ENCODE measurements at regions not wholly inside any gene's neighbourhood (a gene's known extent, or its start where the extent isn't known, plus 50 kb on each side); places are given as distances from the start of the nearest gene placed in this dataset.

DNA sequence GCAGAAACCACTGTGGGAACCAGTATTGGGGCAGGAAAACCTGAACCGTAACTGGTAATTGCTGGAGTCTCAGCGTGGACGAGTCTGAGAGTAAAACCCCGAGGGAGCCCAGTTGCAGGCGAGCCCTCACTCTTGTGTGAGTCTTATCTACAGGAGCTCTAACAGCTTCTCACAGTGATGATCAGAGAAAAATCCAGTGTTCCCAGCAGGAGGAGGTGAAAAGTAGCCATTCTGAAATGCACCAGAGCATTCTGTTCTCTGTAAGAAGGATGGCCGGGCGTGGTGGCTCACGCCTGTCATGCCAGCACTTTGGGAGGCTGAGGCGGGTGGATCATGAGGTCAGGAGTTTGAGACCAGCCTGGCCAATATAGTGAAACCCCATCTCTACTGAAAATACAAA is 161.2 kb downstream of the COPRS start:
- TF ChIP-seq, protein P1, sequence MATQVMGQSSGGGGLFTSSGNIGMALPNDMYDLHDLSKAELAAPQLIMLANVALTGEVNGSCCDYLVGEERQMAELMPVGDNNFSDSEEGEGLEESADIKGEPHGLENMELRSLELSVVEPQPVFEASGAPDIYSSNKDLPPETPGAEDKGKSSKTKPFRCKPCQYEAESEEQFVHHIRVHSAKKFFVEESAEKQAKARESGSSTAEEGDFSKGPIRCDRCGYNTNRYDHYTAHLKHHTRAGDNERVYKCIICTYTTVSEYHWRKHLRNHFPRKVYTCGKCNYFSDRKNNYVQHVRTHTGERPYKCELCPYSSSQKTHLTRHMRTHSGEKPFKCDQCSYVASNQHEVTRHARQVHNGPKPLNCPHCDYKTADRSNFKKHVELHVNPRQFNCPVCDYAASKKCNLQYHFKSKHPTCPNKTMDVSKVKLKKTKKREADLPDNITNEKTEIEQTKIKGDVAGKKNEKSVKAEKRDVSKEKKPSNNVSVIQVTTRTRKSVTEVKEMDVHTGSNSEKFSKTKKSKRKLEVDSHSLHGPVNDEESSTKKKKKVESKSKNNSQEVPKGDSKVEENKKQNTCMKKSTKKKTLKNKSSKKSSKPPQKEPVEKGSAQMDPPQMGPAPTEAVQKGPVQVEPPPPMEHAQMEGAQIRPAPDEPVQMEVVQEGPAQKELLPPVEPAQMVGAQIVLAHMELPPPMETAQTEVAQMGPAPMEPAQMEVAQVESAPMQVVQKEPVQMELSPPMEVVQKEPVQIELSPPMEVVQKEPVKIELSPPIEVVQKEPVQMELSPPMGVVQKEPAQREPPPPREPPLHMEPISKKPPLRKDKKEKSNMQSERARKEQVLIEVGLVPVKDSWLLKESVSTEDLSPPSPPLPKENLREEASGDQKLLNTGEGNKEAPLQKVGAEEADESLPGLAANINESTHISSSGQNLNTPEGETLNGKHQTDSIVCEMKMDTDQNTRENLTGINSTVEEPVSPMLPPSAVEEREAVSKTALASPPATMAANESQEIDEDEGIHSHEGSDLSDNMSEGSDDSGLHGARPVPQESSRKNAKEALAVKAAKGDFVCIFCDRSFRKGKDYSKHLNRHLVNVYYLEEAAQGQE (IDR thresholded peaks at IDR 0.05; ENCODE audit: insufficient read depth in 1 of 2, low read depth in 2 of 2, low read length in 2 of 2): no peak
- TF ChIP-seq POLR2AphosphoS5 (IDR thresholded peaks at IDR 0.05; ENCODE audit: low read depth, low read length) (no peak), SIN3A (IDR thresholded peaks at IDR 0.05; ENCODE audit: borderline replicate concordance, insufficient read depth, low read length) (no peak)
